ENCODE measurements at regions not wholly inside any gene's neighbourhood (a gene's known extent, or its start where the extent isn't known, plus 50 kb on each side); places are given as distances from the start of the nearest gene placed in this dataset.

- no peak for TF ChIP-seq PATZ1 (CRISPR knock-in tag; IDR thresholded peaks at IDR 0.05; ENCODE audit: borderline replicate concordance)
- TF ChIP-seq CREM (IDR thresholded peaks at IDR 0.05; ENCODE audit: low read depth) = no peak
- TF ChIP-seq POLR2A (conservative IDR thresholded peaks at IDR 0.05) = no peak
- TF ChIP-seq HCFC1 (IDR thresholded peaks at IDR 0.05; ENCODE audit: low read depth, low read length) = no peak
- no peak for TF ChIP-seq SPI1 (IDR thresholded peaks at IDR 0.05; ENCODE audit: borderline replicate concordance, low read depth, low read length)
Measured at GRCh38 chr21:36603221-36603620, 95.7 kb upstream of the SIM2 start.
